ENCODE measurements at regions not wholly inside any gene's neighbourhood (a gene's known extent, or its start where the extent isn't known, plus 50 kb on each side); places are given as distances from the start of the nearest gene placed in this dataset.

- DNase-seq = no peak
Observed at GRCh38 chr5:4765411-4765810, 374.7 kb upstream of the ADAMTS16 start.

DNA sequence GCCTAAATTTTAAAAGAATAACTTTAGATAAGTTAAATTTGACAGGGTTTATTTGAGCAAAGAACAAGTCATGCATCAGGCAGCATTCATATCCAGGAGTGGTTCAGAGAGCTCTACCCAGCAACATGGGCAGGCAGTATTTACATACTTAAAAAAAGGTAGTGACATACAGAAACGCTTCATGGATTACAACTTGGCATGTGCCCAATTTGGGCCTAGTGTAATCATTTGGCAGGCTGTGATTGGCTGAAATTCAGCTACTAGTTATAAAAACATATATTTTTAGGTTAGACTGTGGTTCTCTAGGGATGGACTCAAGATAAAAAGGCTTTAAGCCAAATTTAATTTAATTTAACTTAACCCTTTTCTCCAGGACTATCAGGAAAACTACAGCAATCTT is 374.0 kb upstream of the ADAMTS16 start:
- no peak for DNase-seq

DNA sequence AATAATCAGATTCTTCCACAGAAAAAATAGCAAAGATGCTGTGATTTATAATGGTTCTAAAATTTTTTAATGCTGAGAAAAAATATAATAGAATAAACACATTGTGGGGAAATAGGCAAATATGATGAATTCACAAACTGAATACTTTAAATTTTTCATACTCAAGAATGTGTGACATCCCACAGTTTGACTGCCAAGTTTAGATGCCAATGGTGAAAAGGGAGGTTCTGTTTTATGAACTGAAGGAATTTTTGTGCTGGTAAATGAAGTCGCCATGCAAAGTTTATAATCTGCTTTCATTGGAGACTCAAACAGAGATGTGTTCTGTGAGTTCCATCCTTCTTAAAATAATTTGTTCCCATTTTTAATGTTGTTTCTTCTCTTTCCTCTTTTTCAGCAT is 367.5 kb upstream of the ADAMTS16 start:
- DNase-seq = no peak

DNA sequence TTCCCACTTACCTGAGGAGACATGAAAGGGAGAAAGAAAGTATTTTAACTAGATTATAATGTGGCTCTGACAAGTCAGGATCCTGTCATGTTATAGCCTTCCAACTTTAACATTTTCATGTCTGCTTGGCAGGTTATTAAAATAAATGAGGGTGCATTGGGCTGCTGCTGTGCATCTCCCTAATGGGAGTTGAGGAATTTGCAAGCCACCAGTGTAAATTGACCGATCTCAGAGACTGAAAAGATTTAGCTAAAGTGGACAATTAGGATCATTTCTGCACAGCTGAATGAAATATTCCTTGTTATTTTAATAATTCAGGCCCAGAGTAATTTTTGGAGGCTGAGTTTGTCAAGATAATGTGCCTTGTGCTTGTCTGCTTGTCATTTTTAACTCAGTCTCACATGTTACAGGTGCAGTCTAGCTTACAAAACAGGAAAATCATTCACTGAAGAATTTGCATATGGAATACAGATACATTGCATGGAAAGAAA is 366.3 kb upstream of the ADAMTS16 start:
- no peak for DNase-seq

DNA sequence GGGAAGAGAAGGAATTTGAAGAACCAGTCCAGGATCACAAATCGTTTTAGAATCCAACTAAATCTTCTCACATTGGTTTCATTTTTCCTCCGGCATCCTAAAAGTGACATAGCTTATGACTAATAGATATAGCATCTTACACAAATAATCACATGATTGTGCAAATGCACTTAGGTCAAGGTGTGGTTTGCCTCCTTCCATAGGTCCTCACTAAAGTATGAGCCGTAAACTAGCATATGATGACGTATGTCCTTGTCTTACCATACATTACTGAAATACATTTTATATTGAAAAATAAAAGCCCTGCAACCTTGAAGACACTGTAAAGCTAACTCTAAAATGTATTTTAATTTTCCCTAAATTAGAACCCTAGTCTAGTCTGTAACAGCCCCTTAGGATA is 362.7 kb upstream of the ADAMTS16 start:
- no peak for DNase-seq

- peak; percentile 51 for DNase-seq
Observed at GRCh38 chr5:4780633-4781032, 359.5 kb upstream of the ADAMTS16 start.

GRCh38 chr5:4781299-4781698 is 358.8 kb upstream of the ADAMTS16 start:
- DNase-seq = peak; percentile 53

GRCh38 chr5:4785971-4786370 is 354.2 kb upstream of the ADAMTS16 start:
- DNase-seq = no peak

DNA sequence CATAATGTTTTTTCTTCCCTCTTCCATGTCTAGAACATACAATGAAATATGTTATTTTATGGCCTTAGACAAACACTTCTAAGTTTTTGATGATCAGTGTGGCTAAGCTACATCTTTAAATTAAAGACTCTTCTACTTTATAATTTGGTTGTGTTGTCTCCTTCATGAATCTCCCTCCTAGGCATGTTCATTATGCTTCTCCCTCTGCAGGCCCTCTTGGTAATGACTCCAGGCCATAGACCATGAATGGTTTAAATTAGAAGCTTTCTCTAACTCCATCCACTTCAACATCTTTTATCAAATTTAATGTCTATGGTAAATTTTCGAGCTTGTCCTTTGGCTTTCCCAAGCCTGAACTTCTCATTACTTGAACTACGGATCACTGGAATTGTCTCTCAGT is 342.7 kb upstream of the ADAMTS16 start:
- DNase-seq = no peak

- DNase-seq = no peak
Observed at GRCh38 chr5:4802044-4802443, 338.1 kb upstream of the ADAMTS16 start.

GRCh38 chr5:4804691-4805360 is 335.3 kb upstream of the ADAMTS16 start:
- no peak for DNase-seq

DNA sequence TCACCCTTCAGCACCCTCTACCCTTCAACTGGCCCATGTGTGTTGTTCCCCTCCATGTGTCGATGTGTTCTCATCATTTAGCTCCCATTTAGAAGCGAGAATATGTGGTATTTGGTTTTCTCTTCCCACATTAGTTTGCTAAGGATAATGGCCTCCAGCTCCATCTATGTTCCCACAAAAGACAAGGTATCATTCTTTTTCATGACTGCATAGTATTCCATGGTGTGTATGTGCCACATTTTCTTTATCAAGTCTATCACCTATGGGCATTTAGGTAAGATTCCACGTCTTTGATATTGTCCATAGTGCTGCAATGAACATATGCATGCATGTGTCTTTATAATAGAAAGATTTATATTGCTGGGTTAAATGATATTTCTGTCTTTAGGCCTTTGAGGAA is 325.1 kb upstream of the ADAMTS16 start:
- no peak for DNase-seq

DNA sequence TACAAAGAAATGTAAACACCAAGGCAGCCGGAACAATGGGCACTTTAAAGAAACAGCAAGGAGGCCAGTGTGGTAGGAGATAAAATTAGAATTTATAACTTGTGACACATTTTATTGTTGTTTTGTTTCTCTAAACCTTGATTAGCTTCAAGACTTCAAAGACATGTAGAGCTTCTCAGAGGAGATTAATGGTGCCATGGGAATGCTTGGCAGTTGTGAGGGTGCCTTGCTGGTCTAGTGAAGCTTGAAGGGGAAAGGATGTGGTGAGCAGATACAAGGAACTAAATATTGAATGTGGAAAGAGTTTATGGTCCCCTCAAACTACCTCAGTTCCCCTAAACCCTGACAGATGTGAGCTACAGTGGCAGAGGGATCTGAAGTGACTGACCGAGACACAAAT is 322.4 kb upstream of the ADAMTS16 start:
- DNase-seq = no peak

- no peak for DNase-seq
Observed at GRCh38 chr5:4831325-4831724, 308.8 kb upstream of the ADAMTS16 start.

- no peak for DNase-seq
Observed at GRCh38 chr5:4832471-4832870, 307.7 kb upstream of the ADAMTS16 start.

DNA sequence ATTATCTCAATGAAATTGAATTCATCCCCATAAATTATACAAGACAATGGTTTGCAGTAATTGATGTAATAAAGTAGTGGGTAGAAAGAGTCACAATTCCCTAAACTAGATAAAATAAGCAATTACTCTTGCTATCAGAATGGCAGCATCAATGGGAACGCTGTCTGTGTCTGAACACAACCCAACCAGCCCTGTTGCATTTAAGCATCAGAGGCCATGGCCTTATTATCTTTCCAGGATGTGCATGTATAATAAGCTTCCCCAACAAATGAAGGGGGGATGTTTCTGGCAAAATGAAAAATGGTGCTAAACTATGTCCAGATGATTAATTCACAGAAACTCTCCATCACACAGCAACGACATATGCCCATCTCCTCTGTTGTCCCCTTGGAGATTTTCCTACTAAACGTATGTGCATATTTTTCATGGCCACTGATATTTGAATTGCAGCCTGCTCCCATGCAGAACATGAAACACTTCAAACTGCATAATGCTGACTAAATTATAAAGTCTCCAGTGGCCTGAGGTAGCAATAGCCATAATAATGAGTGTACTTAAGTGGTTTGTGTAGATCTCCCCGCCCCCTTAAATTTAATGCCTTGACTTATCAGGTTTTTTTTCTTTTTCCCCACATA is 306.9 kb upstream of the ADAMTS16 start:
- DNase-seq = no peak

GRCh38 chr5:4837489-4838058 is 302.6 kb upstream of the ADAMTS16 start:
- DNase-seq = no peak

DNA sequence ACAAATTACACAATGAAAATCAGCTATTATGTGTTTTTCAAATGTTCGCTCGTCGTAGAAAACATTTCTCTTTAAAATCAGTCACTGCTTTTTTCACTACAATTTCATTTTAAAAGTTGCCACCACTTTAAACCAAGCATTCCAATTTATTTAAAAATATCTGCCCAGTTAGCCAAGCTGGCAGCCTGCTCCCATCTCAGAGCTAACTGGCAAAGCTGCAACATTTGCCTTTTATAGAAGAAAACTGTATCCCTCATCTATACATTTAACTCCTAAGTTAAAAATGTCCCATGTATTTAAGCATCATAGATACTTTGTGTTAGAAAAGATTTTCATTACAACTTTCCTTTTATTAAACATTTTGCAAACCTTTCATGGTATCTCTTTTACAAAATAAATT is 294.9 kb upstream of the ADAMTS16 start:
- DNase-seq = no peak

DNA sequence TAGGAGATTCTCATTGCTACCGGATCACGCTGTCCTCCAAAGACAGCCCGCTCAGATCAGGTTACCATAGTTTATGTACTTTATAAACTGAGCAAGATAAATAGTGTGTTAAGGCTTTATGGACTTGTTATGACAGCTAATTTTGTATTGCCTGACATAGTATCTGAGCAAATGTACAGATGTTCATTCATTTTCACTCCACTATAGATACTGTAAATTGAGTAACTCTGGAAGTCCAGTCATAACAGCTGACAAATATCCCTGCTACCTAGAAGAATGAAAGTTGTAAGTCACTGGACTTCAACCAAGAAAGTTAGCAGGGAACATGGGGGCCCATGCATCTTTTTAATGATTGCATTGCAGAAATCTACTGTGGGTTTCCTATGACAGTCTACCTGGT is 292.4 kb upstream of the ADAMTS16 start:
- DNase-seq = peak; percentile 47

GRCh38 chr5:4855036-4855435 is 285.1 kb upstream of the ADAMTS16 start:
- no peak for DNase-seq

DNA sequence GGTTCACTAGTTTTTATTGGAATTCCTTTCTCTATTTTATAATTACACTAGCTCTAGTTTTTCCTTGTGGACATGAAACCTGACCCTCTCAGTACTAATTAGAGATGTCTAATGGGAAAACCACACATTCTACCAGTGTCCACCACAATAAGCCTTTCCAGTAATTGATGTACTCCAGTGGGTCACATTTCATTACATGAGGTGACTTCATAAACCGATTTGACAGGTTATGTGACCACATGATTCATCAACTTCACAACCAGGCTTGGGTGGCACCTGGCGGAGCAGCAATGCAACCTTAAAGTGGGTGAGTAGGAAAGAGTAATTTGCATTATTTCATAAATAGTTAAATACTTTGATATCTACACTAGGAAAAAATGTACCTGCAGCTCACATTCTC is 284.2 kb upstream of the ADAMTS16 start:
- DNase-seq = no peak

- DNase-seq = no peak
Observed at GRCh38 chr5:4857761-4858160, 282.4 kb upstream of the ADAMTS16 start.

DNA sequence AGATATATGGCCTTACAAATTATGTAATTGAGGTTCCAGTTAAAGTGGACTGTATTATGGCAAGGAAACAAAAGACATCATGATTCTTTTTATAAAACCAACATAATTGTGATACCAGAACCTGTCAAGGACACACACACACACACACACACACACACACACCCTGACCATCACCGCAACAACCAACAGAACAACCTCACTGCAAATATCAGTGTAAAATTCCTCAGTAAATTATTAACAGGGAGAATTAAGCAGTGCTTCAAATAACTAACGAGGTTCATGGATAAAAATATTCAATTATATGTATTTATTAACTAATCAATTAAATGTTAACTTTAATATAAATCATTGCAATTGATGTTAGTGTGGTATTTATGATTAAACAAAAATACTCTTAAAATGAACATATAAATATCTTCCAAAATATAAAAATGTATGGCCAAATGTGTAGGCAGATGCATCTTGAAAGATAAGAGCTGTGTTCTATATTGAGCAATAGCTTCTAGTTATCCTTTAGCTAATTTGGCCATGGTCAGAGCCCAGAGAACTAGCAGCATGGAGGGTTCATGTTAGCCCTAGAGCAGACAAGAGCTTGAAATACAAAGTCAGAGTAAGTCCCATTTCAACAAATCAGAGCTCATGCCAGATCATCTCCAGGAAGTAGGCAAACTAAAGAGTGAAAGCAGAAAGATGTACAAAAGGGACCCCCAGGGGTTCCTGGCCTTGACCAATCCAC is 280.5 kb upstream of the ADAMTS16 start:
- no peak for DNase-seq

GRCh38 chr5:4860631-4861030 is 279.5 kb upstream of the ADAMTS16 start:
- no peak for DNase-seq
